ENCODE measurements at regions not wholly inside any gene's neighbourhood (a gene's known extent, or its start where the extent isn't known, plus 50 kb on each side); places are given as distances from the start of the nearest gene placed in this dataset.

GRCh38 chr4:132759199-132759780 is 389.8 kb upstream of the PCDH10 start:
- no peak for TF ChIP-seq POLR2A (IDR thresholded peaks at IDR 0.05; ENCODE audit: low read length)
- no peak for TF ChIP-seq GATA1 (IDR thresholded peaks at IDR 0.05; ENCODE audit: low read depth, low read length)
